Right ventricle myocardium superior (tissue), 1 donor: ENCODE measurements at regions not wholly inside any gene's neighbourhood (a gene's known extent, or its start where the extent isn't known, plus 50 kb on each side); places are given as distances from the start of the nearest gene placed in this dataset.
"Not testable (repeated sequence)": the region's sequence is repeated elsewhere in the genome, so short reads cannot be mapped to it uniquely, and the experiment has no call there.

ENCODE experiments used
- ATAC-seq: fragments of 200-7000 bp; cut with Tn5 transposase; one replicate; pipeline ENCODE4 v1.9.1; 2020; ENCODE audit warnings: mild to moderate bottlenecking; ENCODE audit not compliant: poor library complexity
- DNase-seq: peaks from one replicate; pipeline ENCODE4 v3.0.0-alpha.2; 2020
- intact Hi-C: fragments of 100-400 bp; cut with DNase I; formaldehyde crosslinking; loops from one replicate; pipeline ENCODE4 v1.11.2; 2022
- donor health status: DM: no; HTN: yes; CAD: no; lungs with severe emphysema.

- intact Hi-C loops = no loop called here
- DNase-seq = no peak
- ATAC-seq = no peak
These were observed 373.7 kb upstream of the NECTIN3 start for GRCh38 chr3:110697961-110698360.

DNA sequence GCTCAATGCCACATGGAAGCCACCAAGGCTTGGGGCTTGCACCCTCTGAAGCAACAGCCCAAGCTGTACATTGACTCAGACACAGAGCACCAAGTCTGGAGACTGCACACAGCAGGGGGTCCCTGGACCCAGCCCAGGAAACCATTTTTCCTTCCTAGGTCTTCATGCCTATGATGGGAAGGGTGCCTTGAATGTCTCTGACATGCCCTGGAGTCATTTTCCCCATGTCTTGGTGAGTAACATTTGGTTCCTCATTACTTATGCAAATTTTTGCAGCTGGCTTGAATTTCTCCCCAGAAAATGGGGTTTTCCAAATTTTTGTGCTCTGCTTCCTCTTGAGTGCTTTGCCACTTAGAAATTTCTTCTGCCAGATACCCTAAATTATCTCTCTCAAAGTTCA is 367.3 kb upstream of the NECTIN3 start:
- not testable (repeated sequence) for ATAC-seq

DNA sequence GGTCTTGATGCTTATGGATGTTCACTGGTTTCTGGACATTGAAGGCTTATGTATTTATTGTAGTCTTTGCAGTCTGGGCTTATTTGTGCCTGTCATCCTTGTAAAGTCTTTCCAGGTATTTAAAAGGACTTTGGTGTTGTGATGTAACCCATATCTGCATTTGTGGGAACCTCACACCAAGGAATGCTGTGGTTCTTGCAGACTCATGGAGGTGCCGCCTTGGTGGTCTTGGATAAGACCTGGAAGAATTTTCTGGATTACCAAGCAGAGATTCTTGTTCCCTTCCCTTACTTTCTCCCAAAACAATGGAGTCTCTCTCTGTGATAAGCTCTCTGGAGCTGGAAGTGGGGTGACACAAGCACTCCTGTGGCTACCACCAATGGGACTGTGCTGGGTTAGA is 363.5 kb upstream of the NECTIN3 start:
- intact Hi-C loops = no loop called here
- no peak for DNase-seq
- ATAC-seq = no peak

More for the DNA sequence above, 367.3 kb upstream of the NECTIN3 start:
- intact Hi-C loops, DNase-seq: not testable (repeated sequence)

DNA sequence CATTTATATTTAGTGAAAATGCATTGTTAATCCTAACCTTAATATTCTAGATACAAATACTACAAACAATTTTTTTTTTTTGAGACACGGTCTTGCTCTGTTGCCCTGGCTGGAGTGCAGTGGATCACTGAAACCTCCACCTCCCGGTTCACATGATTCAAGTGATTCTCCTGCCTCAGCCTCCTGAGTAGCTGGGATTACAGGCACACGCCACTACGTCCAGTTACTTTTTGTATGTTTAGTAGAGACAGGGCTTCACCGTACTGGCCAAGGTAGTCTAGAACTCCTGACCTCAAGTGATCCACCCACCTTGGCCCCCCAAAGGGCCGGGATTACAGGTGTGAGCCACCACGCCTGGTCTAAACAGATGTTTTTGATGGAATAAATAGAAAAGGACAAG is 361.5 kb upstream of the NECTIN3 start:
- intact Hi-C loops = no loop called here

GRCh38 chr3:110710603-110711002 is 361.0 kb upstream of the NECTIN3 start:
- DNase-seq = no peak
- intact Hi-C loops = no loop called here
- no peak for ATAC-seq

More for the DNA sequence above, 361.5 kb upstream of the NECTIN3 start:
- DNase-seq (no peak), ATAC-seq (no peak)

DNA sequence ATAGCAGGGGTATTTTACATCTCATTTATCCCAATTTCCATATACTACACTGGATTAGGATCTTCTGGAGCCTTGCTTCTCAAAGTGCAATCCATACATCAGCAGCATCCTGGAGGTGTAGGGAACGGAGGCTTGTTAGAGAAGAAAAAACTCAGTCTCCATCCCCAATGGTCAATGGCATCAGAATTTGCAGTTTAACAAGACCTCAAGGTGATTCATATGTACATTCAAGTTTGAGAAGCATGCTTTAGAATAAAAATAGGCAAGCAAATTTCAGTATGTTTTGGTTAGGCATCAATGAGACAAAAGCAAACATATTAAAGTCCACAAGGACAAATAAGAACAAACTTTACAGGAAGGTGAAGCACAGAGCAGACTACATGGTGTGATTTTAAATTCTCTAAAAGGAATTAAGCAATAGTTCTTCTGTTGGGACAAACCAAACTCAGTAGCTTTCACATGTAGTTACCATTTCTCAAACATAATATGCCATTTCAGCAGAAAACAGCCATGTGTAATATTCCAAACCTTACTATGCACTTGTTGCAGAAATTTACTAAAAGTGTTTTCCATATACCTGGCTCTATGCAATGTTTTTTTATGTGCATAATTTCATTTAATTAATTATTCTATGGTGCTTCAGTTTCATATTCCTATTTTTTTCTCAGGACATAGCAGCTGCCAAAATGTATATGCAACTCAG is 360.3 kb upstream of the NECTIN3 start:
- ATAC-seq (no peak), DNase-seq (no peak)
- intact Hi-C loops = no loop called here

- ATAC-seq (no peak), DNase-seq (no peak)
- intact Hi-C loops = no loop called here
These were observed 359.6 kb upstream of the NECTIN3 start for GRCh38 chr3:110711851-110712516.

DNA sequence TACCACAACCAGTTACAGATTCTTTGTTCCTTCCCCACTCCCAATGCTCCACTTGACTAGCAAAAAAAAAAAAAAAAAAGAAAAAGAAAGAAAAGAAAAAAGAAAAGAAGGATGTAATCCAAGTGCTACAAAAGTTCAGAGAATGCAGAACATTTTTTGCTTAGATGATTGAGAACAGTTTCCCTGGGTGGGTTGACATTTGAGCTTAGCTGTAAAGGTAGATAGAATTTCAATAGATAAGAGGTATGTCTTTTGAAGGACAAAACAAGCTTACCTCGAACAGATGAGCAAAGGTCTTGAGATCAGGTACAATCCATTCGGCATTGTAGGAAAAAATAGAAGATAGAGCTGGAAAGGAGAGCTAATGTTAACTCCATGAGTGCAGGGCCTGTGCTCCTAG is 344.6 kb upstream of the NECTIN3 start:
- no peak for DNase-seq
- intact Hi-C loops = no loop called here
- no peak for ATAC-seq

DNA sequence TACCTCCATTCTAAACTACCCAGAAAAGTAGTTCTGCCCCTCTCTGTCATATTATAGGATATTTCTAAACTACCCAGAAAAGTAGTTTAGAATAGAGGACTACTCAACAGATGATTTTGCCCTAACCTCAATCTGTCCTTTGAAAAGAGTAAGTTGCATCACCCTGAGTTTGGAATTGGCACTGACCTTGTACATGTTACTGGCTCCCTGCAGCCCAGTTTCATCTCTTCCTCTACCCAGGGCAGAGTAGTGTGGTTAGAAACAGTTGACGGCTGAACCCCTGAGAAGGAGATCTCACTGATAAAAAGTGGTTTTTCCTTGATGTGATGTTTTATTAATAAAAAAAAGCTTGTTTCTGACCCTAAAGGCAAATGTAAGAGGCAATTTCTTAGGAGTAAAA is 340.5 kb upstream of the NECTIN3 start:
- intact Hi-C loops = no loop called here
- no peak for ATAC-seq
- DNase-seq = no peak

GRCh38 chr3:110732420-110732819 is 339.2 kb upstream of the NECTIN3 start:
- DNase-seq (no peak), ATAC-seq (no peak)
- intact Hi-C loops = no loop called here

DNA sequence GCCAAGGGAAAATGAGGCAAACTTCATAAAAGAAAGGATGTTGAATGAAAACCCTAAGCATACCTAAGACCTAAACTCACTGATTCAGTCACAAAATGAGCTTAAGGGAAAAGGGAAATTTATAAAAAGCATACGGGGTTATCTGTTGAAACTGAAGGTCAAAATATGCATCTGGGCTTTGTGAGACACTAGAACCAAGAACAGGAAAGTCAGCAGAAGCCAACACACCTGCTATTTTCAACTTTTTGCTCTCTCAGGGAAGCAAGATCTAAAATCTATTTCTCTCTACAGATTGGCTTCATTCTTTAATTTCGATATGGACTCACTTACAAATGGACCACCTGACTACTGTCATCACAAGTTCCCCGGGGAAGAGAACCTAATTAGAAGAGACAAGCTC is 338.6 kb upstream of the NECTIN3 start:
- intact Hi-C loops = no loop called here
- DNase-seq (no peak), ATAC-seq (no peak)

DNA sequence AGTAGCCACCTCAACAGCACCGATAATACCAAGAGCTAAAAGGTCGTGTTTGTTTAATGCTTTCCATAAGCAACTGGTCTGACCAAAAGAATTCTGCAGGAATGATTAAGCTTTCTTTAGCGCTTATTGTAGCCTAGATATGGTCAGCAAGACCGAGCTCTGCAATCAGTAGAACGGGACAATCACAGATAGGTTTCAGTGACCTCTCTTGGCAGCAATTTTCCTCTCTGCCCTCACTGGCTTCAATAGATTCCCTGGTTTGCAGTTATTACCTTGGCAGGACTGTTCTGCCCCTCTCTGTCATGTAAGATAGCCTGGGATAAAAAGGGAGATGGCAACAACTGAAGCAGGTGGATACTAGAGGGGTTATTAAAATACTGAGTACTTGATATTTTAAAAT is 337.1 kb upstream of the NECTIN3 start:
- no peak for ATAC-seq
- intact Hi-C loops = no loop called here
- no peak for DNase-seq

GRCh38 chr3:110736332-110736731 is 335.3 kb upstream of the NECTIN3 start:
- DNase-seq (no peak), ATAC-seq (no peak)
- intact Hi-C loops = no loop called here

DNA sequence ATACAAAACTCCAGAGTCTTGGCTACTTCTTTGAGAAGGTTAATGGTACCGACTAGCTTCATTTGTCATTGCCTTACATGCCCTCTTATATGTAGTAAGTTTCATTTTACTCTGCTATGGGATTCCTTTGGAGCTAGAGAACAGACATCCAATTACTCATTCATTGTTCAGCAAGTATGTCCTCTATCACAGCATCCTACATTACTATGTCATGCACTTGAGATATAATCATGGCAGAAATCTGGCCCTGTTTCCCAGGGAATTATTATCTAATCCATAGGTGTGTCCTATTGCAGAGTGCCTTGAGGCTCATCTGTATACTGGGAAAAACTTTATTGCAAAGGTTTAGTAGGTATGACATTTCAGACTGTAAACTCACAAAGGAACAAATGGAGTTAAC is 333.1 kb upstream of the NECTIN3 start:
- DNase-seq = no peak
- no peak for ATAC-seq
- intact Hi-C loops = no loop called here

- intact Hi-C loops = no loop called here
- ATAC-seq (no peak), DNase-seq (no peak)
These were observed 329.7 kb upstream of the NECTIN3 start for GRCh38 chr3:110741891-110742290.

- DNase-seq (no peak), ATAC-seq (no peak)
- intact Hi-C loops = no loop called here
These were observed 328.4 kb upstream of the NECTIN3 start for GRCh38 chr3:110743202-110743601.

DNA sequence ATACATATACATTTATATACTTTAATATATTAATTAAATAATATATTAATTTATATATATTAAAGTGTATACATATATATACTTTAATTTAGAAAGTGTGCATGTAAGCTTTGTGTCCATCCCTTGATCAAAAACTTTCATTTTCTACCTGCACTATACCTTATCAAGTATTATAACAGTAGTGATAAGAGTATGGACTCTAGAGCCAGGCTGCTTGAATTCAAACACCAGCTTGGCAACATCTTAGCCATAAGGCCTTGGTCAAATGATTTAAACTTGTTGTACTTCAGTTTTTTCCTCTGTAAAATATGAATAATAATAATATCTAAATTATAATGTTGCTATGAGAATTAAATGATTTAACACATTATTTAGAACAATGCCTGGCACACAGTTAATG is 327.6 kb upstream of the NECTIN3 start:
- intact Hi-C loops = no loop called here
- ATAC-seq (no peak), DNase-seq (no peak)

DNA sequence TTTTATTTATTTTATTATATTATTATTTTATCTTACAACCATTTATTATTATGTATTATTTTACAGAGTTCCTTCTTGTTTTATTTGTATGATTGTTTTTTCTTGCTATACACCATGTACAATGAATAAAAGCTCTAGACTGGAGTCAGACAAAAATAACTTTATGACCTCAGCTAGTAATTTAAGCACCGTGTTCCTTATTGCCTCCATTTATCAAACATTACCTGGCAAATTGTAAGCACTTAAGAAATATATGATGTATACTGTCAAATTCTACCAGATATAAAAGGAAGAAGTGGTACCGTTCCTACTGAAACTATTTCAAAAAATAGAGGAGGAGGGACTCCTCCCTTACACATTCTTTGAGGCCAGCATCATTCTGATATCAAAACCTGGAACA is 326.9 kb upstream of the NECTIN3 start:
- intact Hi-C loops = no loop called here
- ATAC-seq = no peak

DNA sequence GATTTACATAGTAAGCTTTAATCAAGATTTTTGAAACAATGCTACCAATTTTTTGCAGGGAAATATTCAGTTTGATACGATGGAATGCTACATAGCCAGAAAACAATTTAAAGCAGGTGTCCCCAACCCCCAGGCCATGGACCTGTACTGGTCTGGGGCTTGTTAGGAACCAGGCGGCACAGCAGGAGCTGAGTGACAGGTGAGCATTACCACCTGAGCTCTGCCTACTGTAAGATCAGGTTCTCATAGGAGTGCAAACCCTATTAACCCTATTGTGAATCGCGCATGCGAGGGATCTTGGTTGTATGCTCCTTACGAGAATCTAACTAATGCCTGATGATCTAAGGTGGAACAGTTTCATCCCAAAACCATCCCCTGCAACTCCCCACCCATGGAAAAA is 322.6 kb upstream of the NECTIN3 start:
- no peak for ATAC-seq

More for the DNA sequence above, 326.9 kb upstream of the NECTIN3 start:
- no peak for DNase-seq

DNA sequence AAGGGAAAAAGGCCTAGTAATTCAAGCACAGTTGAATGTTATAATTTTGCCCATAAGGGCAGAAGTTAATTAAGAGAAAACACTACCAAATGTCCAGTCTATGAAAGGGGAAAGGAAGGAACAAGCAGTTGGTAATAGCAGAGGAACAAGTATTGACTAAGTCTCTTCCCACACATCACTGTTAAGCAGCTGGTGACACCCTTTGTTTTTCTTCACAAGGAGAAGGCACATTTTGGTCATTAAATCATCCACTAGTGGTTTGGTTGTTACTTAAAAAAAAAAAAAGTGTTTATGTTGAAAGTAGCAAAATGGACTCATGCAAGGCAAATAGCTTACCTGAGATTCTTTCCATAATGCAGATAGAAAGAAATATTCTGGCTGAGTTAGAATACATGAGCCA is 321.4 kb upstream of the NECTIN3 start:
- intact Hi-C loops = no loop called here

More for the DNA sequence above, 322.6 kb upstream of the NECTIN3 start:
- no peak for DNase-seq
- intact Hi-C loops = no loop called here

DNA sequence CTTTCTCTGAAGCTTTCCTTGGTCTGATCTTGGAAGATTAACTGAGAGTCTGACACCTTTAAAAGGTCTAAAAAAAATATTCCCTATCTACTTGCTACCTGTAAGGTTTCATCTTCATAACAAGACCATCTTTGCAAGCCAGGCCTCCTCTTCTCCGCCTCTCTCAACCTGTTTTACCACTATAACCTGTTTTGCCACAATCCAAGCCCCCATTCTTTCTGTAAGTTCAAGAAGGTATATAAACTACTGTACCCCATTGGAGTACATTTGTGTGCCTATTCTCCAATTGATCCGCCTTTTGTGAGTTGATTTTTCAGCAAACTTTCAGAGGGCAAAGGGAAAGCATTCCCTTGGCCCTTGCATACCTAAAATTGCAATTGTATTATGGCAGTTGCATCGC is 319.3 kb upstream of the NECTIN3 start:
- intact Hi-C loops = no loop called here
- no peak for DNase-seq
- no peak for ATAC-seq

More for the DNA sequence above, 321.4 kb upstream of the NECTIN3 start:
- DNase-seq (no peak), ATAC-seq (no peak)
